ENCODE measurements at regions not wholly inside any gene's neighbourhood (a gene's known extent, or its start where the extent isn't known, plus 50 kb on each side); places are given as distances from the start of the nearest gene placed in this dataset.

GRCh38 chr13:47112903-47113299 is 216.0 kb upstream of the HTR2A start:
- Histone ChIP-seq H3T11ph (ENCODE audit: low read length) (no peak overlapping the region), H3K23ac (ENCODE audit: insufficient read length, low read depth, low read length) (no peak overlapping the region), H2BK12ac (ENCODE audit: insufficient read length, low read depth, low read length) (no peak overlapping the region), H2BK120ac (ENCODE audit: low read depth, low read length, poor library complexity, severe bottlenecking) (no peak overlapping the region), H3K27me3 (ENCODE audit: insufficient read depth, low read length) (no peaks in the 10 kb centered on the region), H3K27ac (ENCODE audit: insufficient read length, low read depth, low read length) (peak overlapping the region; percentile 91), H3K79me1 (ENCODE audit: insufficient read depth, low read depth, low read length, poor library complexity, severe bottlenecking) (no peaks in the 10 kb centered on the region), H3K4me1 (ENCODE audit: insufficient read depth, low read length) (no peaks in the 10 kb centered on the region; the same call in none of the 2 replicates), H3K14ac (ENCODE audit: insufficient read depth, low read length) (no peak overlapping the region), H3K4me2 (ENCODE audit: insufficient read depth, insufficient read length, low read length) (no peak overlapping the region), H2AFZ (ENCODE audit: low read length) (no peak overlapping the region), H2BK15ac (ENCODE audit: low read depth, low read length) (no peak overlapping the region), H3K18ac (ENCODE audit: insufficient read length, low read depth, low read length) (no peak overlapping the region), H2BK5ac (ENCODE audit: insufficient read length, low read length) (no peak overlapping the region), H4K91ac (ENCODE audit: insufficient read length, low read depth, low read length) (no peak overlapping the region), H3K9me3 (ENCODE audit: control insufficient read depth, low read depth, low read length) (no peaks in the 10 kb centered on the region), H3K79me2 (ENCODE audit: insufficient read depth, low read length) (no peaks in the 10 kb centered on the region), H2BK20ac (ENCODE audit: low read depth, low read length, poor library complexity, severe bottlenecking) (no peak overlapping the region), H3K23me2 (ENCODE audit: insufficient read length, low read depth, low read length, poor library complexity, severe bottlenecking) (no peaks in the 10 kb centered on the region), H4K20me1 (ENCODE audit: control insufficient read depth, insufficient read depth, insufficient read length) (no peaks in the 10 kb centered on the region), H4K5ac (ENCODE audit: insufficient read length, low read depth, low read length) (no peak overlapping the region), H2AK5ac (ENCODE audit: insufficient read length, low read length) (no peak overlapping the region), H3K9ac (ENCODE audit: extremely low read depth, insufficient read length, low read length) (no peak overlapping the region), H4K8ac (replicated peaks; ENCODE audit: insufficient read length, low read depth, low read length) (no peak overlapping the region), H3K56ac (ENCODE audit: insufficient read length, low read depth, low read length) (no peak overlapping the region), H3K4ac (ENCODE audit: low read depth, low read length) (no peak overlapping the region)
- TF ChIP-seq CTCF (conservative IDR thresholded peaks at IDR 0.05): no peak
- Mint-ChIP-seq H3K9me3 (peaks cover 5 to 13% of the 10 kb centered on the region in 2 experiments), H3K4me1 (peaks cover 50 to 61% of the 10 kb centered on the region in 2 experiments), H3K4me3 (no peak overlapping the region; a peak in 1 of 5 replicates), H3K36me3 (ENCODE audit: insufficient read depth in 1 of 3, low read depth in 3 of 3) (peaks cover 2 to 19% (median 12%) of the 10 kb centered on the region in 3 experiments; a peak in 6 of 7 replicates), H3K27ac (peak overlapping the region; percentile 96 to 97 (median 97); a peak in 6 of 7 replicates), H3K27me3 (ENCODE audit: low read depth) (no peaks in the 10 kb centered on the region; the same call in 1 of the 2 replicates)
- no peak for DNase-seq
- no CpG with 5 or more reads among the region's 1 CpG for WGBS (ENCODE audit: extremely low coverage, insufficient read length, low lambda C conversion rate)

Measured in H9 (cell line).